Lower lobe of right lung (tissue), 2 donors: ENCODE measurements at regions not wholly inside any gene's neighbourhood (a gene's known extent, or its start where the extent isn't known, plus 50 kb on each side); places are given as distances from the start of the nearest gene placed in this dataset.

Experiments
- ATAC-seq, 2 donors: fragments of 200-7000 bp; cut with Tn5 transposase; one replicate each; pipeline ENCODE4 v1.9.1; 2020 to 2022; ENCODE audit warnings: mild to moderate bottlenecking in 2 of 2, moderate library complexity in 2 of 2
- DNase-seq: peaks from one replicate; pipeline ENCODE4 v3.0.0-alpha.2; 2020
- H3K27ac ChIP-seq: fragments of 200-600 bp; one replicate; pipeline ENCODE4 v1.8.0; 2022
- H3K27me3 ChIP-seq: fragments of 200-600 bp; one replicate; pipeline ENCODE4 v1.8.0; 2022; ENCODE audit warnings: low read depth
- H3K36me3 ChIP-seq: fragments of 200-600 bp; one replicate; pipeline ENCODE4 v1.8.0; 2022; ENCODE audit warnings: mild to moderate bottlenecking
- H3K4me1 ChIP-seq: fragments of 200-600 bp; one replicate; pipeline ENCODE4 v1.8.0; 2022
- H3K4me3 ChIP-seq: fragments of 200-600 bp; one replicate; pipeline ENCODE4 v1.8.0; 2022; ENCODE audit warnings: mild to moderate bottlenecking
- H3K9me3 ChIP-seq: fragments of 200-600 bp; one replicate; pipeline ENCODE4 v1.8.0; 2022
- CTCF ChIP-seq: fragments of 200-600 bp; IDR thresholded peaks from one replicate; pipeline ENCODE4 v1.8.0; 2022; ENCODE audit warnings: antibody characterized with exemption, mild to moderate bottlenecking
- intact Hi-C: fragments of 100-400 bp; cut with DNase I; formaldehyde crosslinking; loops from one replicate; pipeline ENCODE4 v1.11.0; 2022
- donor health status: DM: no; HTN: yes; CAD: no; lungs with severe emphysema.

GRCh38 chr3:30077746-30078145, 528.7 kb upstream of the TGFBR2 start:
- no peaks in the 10 kb centered on the region for H3K27me3 ChIP-seq
- no peak overlapping the region for H3K4me3 ChIP-seq
- no peaks in the 10 kb centered on the region for H3K4me1 ChIP-seq
- intact Hi-C loops: no loop called here
- no peak overlapping the region for H3K27ac ChIP-seq
- no peak for TF ChIP-seq CTCF
- H3K9me3 ChIP-seq: no peaks in the 10 kb centered on the region
- H3K36me3 ChIP-seq: no peaks in the 10 kb centered on the region
- ATAC-seq (no peak), DNase-seq (no peak)

GRCh38 chr3:30078736-30079135, 527.7 kb upstream of the TGFBR2 start:
- Histone ChIP-seq H3K9me3 (no peaks in the 10 kb centered on the region), H3K27me3 (no peaks in the 10 kb centered on the region), H3K36me3 (no peaks in the 10 kb centered on the region), H3K4me1 (no peaks in the 10 kb centered on the region), H3K27ac (no peak overlapping the region), H3K4me3 (no peak overlapping the region)
- no peak for TF ChIP-seq CTCF
- intact Hi-C loops: no loop called here
- no peak for DNase-seq
- no peak for ATAC-seq

GRCh38 chr3:30081904-30082303, 524.5 kb upstream of the TGFBR2 start:
- H3K4me1 ChIP-seq: no peaks in the 10 kb centered on the region
- ATAC-seq: no peak
- TF ChIP-seq CTCF: no peak
- no peak overlapping the region for H3K4me3 ChIP-seq
- no peaks in the 10 kb centered on the region for H3K9me3 ChIP-seq
- no peak overlapping the region for H3K27ac ChIP-seq
- no peaks in the 10 kb centered on the region for H3K36me3 ChIP-seq
- no peaks in the 10 kb centered on the region for H3K27me3 ChIP-seq
- intact Hi-C loops: no loop called here
- DNase-seq: no peak

- H3K27me3 ChIP-seq: no peaks in the 10 kb centered on the region
- no peaks in the 10 kb centered on the region for H3K36me3 ChIP-seq
- DNase-seq: no peak
- intact Hi-C loops: no loop called here
- no peak for ATAC-seq
- no peaks in the 10 kb centered on the region for H3K4me1 ChIP-seq
- no peak for TF ChIP-seq CTCF
- H3K27ac ChIP-seq: no peak overlapping the region
- no peak overlapping the region for H3K4me3 ChIP-seq
- H3K9me3 ChIP-seq: no peaks in the 10 kb centered on the region
Observed at GRCh38 chr3:30082652-30083051, 523.7 kb upstream of the TGFBR2 start.

GRCh38 chr3:30083315-30083714, 523.1 kb upstream of the TGFBR2 start:
- H3K27me3 ChIP-seq: no peaks in the 10 kb centered on the region
- intact Hi-C loops: no loop called here
- H3K27ac ChIP-seq: no peak overlapping the region
- H3K4me1 ChIP-seq: no peaks in the 10 kb centered on the region
- H3K4me3 ChIP-seq: no peak overlapping the region
- ATAC-seq (no peak), DNase-seq (no peak)
- no peaks in the 10 kb centered on the region for H3K36me3 ChIP-seq
- no peak for TF ChIP-seq CTCF
- H3K9me3 ChIP-seq: no peaks in the 10 kb centered on the region

- Histone ChIP-seq H3K27me3 (no peaks in the 10 kb centered on the region), H3K9me3 (no peaks in the 10 kb centered on the region), H3K36me3 (no peaks in the 10 kb centered on the region), H3K27ac (no peak overlapping the region), H3K4me3 (no peak overlapping the region), H3K4me1 (no peaks in the 10 kb centered on the region)
- TF ChIP-seq CTCF: no peak
- DNase-seq (no peak), ATAC-seq (no peak)
- intact Hi-C loops: no loop called here
Observed at GRCh38 chr3:30084316-30084715, 522.1 kb upstream of the TGFBR2 start.
